ENCODE measurements at regions not wholly inside any gene's neighbourhood (a gene's known extent, or its start where the extent isn't known, plus 50 kb on each side); places are given as distances from the start of the nearest gene placed in this dataset.

DNA sequence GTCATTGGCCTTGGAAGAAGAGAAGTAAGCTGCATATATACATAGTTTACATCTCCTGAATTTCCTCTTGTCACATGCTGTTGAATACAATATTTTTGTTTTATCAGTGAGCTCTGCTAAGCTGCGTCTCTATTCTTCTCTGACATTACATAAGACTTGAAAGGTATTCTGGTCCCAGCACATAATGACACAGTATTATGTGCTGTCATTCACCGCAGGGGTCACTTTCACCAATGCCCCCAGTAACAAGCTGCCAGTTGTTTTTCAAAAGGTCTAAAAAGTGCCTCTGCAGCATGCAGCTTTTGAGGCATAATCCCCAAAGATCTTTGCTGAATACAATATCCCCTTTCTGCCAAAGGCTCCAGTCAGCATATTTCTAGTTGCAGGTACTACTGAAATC, 349.0 kb upstream of the FAM174A start:
- no peak for ATAC-seq
- no peaks in the 10 kb centered on the region for H3K9me3 ChIP-seq

DNA sequence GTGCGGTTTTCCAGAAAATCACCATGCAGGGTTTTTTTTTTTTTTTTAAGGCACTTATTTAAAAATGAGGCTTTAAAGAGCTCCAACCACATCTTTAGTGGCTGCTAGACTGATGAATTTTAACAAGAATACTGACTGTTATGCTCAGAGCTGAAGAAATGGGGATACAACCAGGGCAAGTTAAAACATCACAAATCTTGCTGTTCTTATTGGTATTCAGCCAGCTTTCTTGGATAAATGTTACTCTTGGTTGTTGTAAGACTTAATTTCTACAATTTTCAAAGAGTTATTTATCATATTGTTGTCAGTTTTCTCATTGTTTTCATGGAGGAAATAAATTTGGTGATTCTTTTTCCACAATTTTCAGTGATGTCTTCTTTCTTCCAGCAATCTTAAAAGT, 352.8 kb upstream of the FAM174A start:
- Histone ChIP-seq H3K27ac (no peak overlapping the region), H3K27me3 (ENCODE audit: low read depth) (no peaks in the 10 kb centered on the region), H3K4me1 (no peaks in the 10 kb centered on the region), H3K4me3 (no peak overlapping the region), H3K9me3 (no peaks in the 10 kb centered on the region), H3K36me3 (no peaks in the 10 kb centered on the region)
- ATAC-seq (no peak), DNase-seq (no peak)
- intact Hi-C loops (cut with DNase I), result no loop called here
- TF ChIP-seq, protein P1, sequence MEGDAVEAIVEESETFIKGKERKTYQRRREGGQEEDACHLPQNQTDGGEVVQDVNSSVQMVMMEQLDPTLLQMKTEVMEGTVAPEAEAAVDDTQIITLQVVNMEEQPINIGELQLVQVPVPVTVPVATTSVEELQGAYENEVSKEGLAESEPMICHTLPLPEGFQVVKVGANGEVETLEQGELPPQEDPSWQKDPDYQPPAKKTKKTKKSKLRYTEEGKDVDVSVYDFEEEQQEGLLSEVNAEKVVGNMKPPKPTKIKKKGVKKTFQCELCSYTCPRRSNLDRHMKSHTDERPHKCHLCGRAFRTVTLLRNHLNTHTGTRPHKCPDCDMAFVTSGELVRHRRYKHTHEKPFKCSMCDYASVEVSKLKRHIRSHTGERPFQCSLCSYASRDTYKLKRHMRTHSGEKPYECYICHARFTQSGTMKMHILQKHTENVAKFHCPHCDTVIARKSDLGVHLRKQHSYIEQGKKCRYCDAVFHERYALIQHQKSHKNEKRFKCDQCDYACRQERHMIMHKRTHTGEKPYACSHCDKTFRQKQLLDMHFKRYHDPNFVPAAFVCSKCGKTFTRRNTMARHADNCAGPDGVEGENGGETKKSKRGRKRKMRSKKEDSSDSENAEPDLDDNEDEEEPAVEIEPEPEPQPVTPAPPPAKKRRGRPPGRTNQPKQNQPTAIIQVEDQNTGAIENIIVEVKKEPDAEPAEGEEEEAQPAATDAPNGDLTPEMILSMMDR (IDR thresholded peaks at IDR 0.05), result no peak

More for the DNA sequence above, 349.0 kb upstream of the FAM174A start:
- H3K4me1 ChIP-seq, result no peaks in the 10 kb centered on the region
- no peak for DNase-seq
- no peak overlapping the region for H3K4me3 ChIP-seq
- TF ChIP-seq, protein P1 (IDR thresholded peaks at IDR 0.05), result no peak
- no peak overlapping the region for H3K27ac ChIP-seq
- H3K27me3 ChIP-seq (ENCODE audit: low read depth), result no peaks in the 10 kb centered on the region
- no peaks in the 10 kb centered on the region for H3K36me3 ChIP-seq
- intact Hi-C loops (cut with DNase I), result no loop called here

DNA sequence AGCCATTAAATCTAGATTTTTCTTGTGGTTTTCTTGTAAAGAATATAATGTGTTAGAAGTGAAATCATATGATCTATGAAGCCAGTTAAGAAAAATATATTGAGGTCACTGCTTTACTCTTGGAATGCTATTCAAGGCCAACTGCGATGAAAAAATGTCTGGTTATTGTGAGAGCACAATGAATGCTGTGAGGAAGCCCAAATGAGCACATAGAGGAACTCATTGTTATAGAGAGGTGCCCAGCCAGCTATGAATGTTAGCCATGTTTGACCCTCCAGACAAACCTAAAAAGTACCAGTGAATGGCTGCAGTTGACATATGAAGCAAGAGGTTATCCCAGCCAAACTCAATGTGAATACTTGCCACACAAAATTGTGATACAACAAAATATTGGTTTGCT, 359.8 kb upstream of the FAM174A start:
- Histone ChIP-seq H3K27me3 (ENCODE audit: low read depth) (no peaks in the 10 kb centered on the region), H3K9me3 (no peaks in the 10 kb centered on the region), H3K4me1 (no peaks in the 10 kb centered on the region), H3K27ac (no peak overlapping the region), H3K36me3 (no peaks in the 10 kb centered on the region), H3K4me3 (no peak overlapping the region)
- ATAC-seq (no peak), DNase-seq (no peak)
- TF ChIP-seq, protein P1 (IDR thresholded peaks at IDR 0.05), result no peak
- intact Hi-C loops (cut with DNase I), result no loop called here

DNA sequence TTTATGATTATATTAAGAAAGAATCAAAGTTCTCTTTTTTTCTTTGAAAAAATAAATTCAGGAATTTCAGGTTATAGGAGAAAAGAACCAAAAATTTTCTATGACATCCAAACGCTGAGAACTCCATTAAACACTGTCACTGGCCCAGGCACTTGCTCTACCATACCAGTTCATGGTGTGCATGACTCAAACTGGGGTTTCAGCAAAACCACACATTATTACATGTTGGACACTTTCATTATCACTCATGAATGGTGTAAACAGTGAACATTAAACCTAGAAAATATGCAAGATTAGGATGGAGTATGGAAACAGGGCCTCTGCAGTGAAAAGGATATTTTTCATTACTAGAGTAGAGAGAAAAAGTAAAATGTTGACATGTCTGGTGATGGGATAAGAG, 369.9 kb upstream of the FAM174A start:
- intact Hi-C loops (cut with DNase I), result no loop called here
- Histone ChIP-seq H3K4me1 (no peaks in the 10 kb centered on the region), H3K36me3 (no peaks in the 10 kb centered on the region), H3K27me3 (ENCODE audit: low read depth) (no peaks in the 10 kb centered on the region), H3K9me3 (no peaks in the 10 kb centered on the region), H3K4me3 (no peak overlapping the region), H3K27ac (no peak overlapping the region)
- no peak for DNase-seq
- no peak for ATAC-seq
- TF ChIP-seq, protein P1 (IDR thresholded peaks at IDR 0.05), result no peak

DNA sequence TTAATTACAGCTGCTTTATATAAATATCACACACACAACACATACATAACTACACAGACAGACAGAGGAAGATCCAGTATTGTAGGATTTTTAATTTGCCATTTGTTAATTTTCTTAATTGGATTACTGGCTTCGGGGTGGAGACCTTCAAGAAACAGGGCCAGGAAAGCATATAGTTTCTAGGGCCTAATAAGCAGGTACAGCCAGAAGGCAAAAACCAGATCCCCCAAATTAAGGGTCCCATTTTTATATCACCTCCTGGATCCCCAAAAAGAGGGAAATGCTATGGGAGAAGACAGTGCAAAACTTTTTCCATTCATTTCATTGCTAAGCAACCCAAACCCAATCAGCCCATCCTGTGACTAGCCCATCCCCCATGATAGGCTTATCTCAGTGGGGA, 373.3 kb upstream of the FAM174A start:
- Histone ChIP-seq H3K9me3 (no peaks in the 10 kb centered on the region), H3K4me1 (no peaks in the 10 kb centered on the region), H3K36me3 (no peaks in the 10 kb centered on the region), H3K27ac (no peak overlapping the region), H3K4me3 (no peak overlapping the region), H3K27me3 (ENCODE audit: low read depth) (no peaks in the 10 kb centered on the region)
- ATAC-seq, result no peak
- no peak for DNase-seq
- intact Hi-C loops (cut with DNase I), result no loop called here
- TF ChIP-seq, protein P1 (IDR thresholded peaks at IDR 0.05), result no peak

DNA sequence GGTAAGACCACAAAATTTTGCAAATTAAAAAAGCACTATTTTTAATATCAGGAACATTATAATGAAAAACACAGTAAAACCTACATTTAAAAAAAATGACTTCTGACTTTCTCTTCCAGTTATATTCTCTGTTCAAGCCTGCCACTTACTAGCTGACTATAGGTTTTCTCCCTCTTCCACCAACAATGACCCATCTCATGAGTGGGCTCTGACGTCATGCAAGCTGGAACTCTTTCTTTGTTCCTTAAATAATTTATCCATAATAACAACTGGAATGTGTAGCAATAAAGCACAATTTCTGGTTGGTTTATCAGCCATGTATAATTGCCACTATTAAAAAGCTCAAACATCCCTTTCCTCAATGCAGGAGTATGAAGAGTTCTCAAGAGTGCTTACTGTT, 378.1 kb upstream of the FAM174A start:
- TF ChIP-seq, protein P1 (IDR thresholded peaks at IDR 0.05), result no peak
- ATAC-seq, result no peak
- Histone ChIP-seq H3K27me3 (ENCODE audit: low read depth) (no peaks in the 10 kb centered on the region), H3K9me3 (no peaks in the 10 kb centered on the region), H3K27ac (no peak overlapping the region), H3K4me3 (no peak overlapping the region), H3K36me3 (no peaks in the 10 kb centered on the region), H3K4me1 (no peaks in the 10 kb centered on the region)
- no peak for DNase-seq
- intact Hi-C loops (cut with DNase I), result no loop called here
